Renal pelvis (tissue), 1 donor: ENCODE measurements at regions not wholly inside any gene's neighbourhood (a gene's known extent, or its start where the extent isn't known, plus 50 kb on each side); places are given as distances from the start of the nearest gene placed in this dataset.
A peak's percentile ranks its signal among the peaks of the same experiment; 100 is the strongest.
"Not testable (repeated sequence)": the region's sequence is repeated elsewhere in the genome, so short reads cannot be mapped to it uniquely, and the experiment has no call there.

Experiments
- DNase-seq: peaks from one replicate; pipeline ENCODE4 v3.0.0-alpha.2; 2013

GRCh38 chr2:153307223-153307622, 171.3 kb downstream of the RPRM start:
- DNase-seq: no peak

- DNase-seq: no peak
Measured at GRCh38 chr2:153299809-153300208, 178.8 kb downstream of the RPRM start.

GRCh38 chr2:153299217-153299616, 179.3 kb downstream of the RPRM start:
- DNase-seq: no peak

GRCh38 chr2:153294199-153294786, 184.3 kb downstream of the RPRM start:
- no peak for DNase-seq

GRCh38 chr2:153291718-153292117, 186.8 kb downstream of the RPRM start:
- no peak for DNase-seq

GRCh38 chr2:153287109-153287801, 191.3 kb downstream of the RPRM start:
- DNase-seq: peak; percentile 10

GRCh38 chr2:153268941-153269461, 209.6 kb downstream of the RPRM start:
- DNase-seq: no peak

- DNase-seq: not testable (repeated sequence)
Measured at GRCh38 chr2:153256876-153257275, 221.7 kb downstream of the RPRM start.

GRCh38 chr2:153246636-153247035, 231.9 kb downstream of the RPRM start:
- DNase-seq: not testable (repeated sequence)

- DNase-seq: no peak
Measured at GRCh38 chr2:153235516-153235915, 243.0 kb downstream of the RPRM start.

- DNase-seq: no peak
Measured at GRCh38 chr2:153232464-153232863, 246.1 kb downstream of the RPRM start.

- peak; percentile 4 for DNase-seq
Measured at GRCh38 chr2:153230977-153231376, 247.6 kb downstream of the RPRM start.

- DNase-seq: no peak
Measured at GRCh38 chr2:153228904-153229303, 249.7 kb downstream of the RPRM start.

- DNase-seq: no peak
Measured at GRCh38 chr2:153227981-153228380, 250.6 kb downstream of the RPRM start.

GRCh38 chr2:153222231-153223165, 256.1 kb downstream of the RPRM start:
- DNase-seq: no peak

- no peak for DNase-seq
Measured at GRCh38 chr2:153221506-153221905, 257.1 kb downstream of the RPRM start.

GRCh38 chr2:153221087-153221486, 257.5 kb downstream of the RPRM start:
- DNase-seq: no peak

GRCh38 chr2:153218851-153219250, 259.7 kb downstream of the RPRM start:
- DNase-seq: no peak

- no peak for DNase-seq
Measured at GRCh38 chr2:153214337-153214736, 264.2 kb downstream of the RPRM start.

- no peak for DNase-seq
Measured at GRCh38 chr2:153213022-153213421, 265.5 kb downstream of the RPRM start.

GRCh38 chr2:153197402-153198386, 280.9 kb downstream of the RPRM start:
- DNase-seq: no peak
